HG03342 (cell line): ENCODE measurements at regions not wholly inside any gene's neighbourhood (a gene's known extent, or its start where the extent isn't known, plus 50 kb on each side); places are given as distances from the start of the nearest gene placed in this dataset.

ENCODE experiments used
- ATAC-seq: cut with Tn5 transposase; IDR thresholded peaks from one replicate; pipeline ENCODE4 v1.9.1; 2021; ENCODE audit warnings: mild to moderate bottlenecking, moderate library complexity; ENCODE audit not compliant: unreplicated experiment

GRCh38 chr17:79377230-79377786 is 233.5 kb downstream of the RBFOX3 start:
- ATAC-seq: no peak

GRCh38 chr17:79374807-79375206 is 236.0 kb downstream of the RBFOX3 start:
- no peak for ATAC-seq

GRCh38 chr17:79374087-79374689 is 236.7 kb downstream of the RBFOX3 start:
- no peak for ATAC-seq

GRCh38 chr17:79372470-79373238 is 238.2 kb downstream of the RBFOX3 start:
- no peak for ATAC-seq

GRCh38 chr17:79371984-79372383 is 238.9 kb downstream of the RBFOX3 start:
- ATAC-seq: no peak

- ATAC-seq: no peak
These were observed 240.3 kb downstream of the RBFOX3 start for GRCh38 chr17:79370594-79370993.

GRCh38 chr17:79370126-79370525 is 240.7 kb downstream of the RBFOX3 start:
- no peak for ATAC-seq

GRCh38 chr17:79369532-79369931 is 241.3 kb downstream of the RBFOX3 start:
- no peak for ATAC-seq

- no peak for ATAC-seq
These were observed 241.8 kb downstream of the RBFOX3 start for GRCh38 chr17:79369001-79369400.

GRCh38 chr17:79368521-79368920 is 242.3 kb downstream of the RBFOX3 start:
- no peak for ATAC-seq

GRCh38 chr17:79366988-79367571 is 243.8 kb downstream of the RBFOX3 start:
- no peak for ATAC-seq

GRCh38 chr17:79365836-79366770 is 244.7 kb downstream of the RBFOX3 start:
- ATAC-seq: no peak

GRCh38 chr17:79365351-79365750 is 245.5 kb downstream of the RBFOX3 start:
- ATAC-seq: no peak

- no peak for ATAC-seq
These were observed 246.3 kb downstream of the RBFOX3 start for GRCh38 chr17:79364315-79365094.

- no peak for ATAC-seq
These were observed 247.1 kb downstream of the RBFOX3 start for GRCh38 chr17:79363552-79364275.

GRCh38 chr17:79362772-79363305 is 248.0 kb downstream of the RBFOX3 start:
- no peak for ATAC-seq

- ATAC-seq: no peak
These were observed 248.7 kb downstream of the RBFOX3 start for GRCh38 chr17:79361873-79362771.

GRCh38 chr17:79361221-79361734 is 249.6 kb downstream of the RBFOX3 start:
- ATAC-seq: no peak
